NAMALWA (cell line): ENCODE measurements at regions not wholly inside any gene's neighbourhood (a gene's known extent, or its start where the extent isn't known, plus 50 kb on each side); places are given as distances from the start of the nearest gene placed in this dataset.

ENCODE experiments used
- DNase-seq: peaks from one replicate; pipeline ENCODE4 v3.0.0-alpha.2; 2015; ENCODE audit warnings: low spot score

DNA sequence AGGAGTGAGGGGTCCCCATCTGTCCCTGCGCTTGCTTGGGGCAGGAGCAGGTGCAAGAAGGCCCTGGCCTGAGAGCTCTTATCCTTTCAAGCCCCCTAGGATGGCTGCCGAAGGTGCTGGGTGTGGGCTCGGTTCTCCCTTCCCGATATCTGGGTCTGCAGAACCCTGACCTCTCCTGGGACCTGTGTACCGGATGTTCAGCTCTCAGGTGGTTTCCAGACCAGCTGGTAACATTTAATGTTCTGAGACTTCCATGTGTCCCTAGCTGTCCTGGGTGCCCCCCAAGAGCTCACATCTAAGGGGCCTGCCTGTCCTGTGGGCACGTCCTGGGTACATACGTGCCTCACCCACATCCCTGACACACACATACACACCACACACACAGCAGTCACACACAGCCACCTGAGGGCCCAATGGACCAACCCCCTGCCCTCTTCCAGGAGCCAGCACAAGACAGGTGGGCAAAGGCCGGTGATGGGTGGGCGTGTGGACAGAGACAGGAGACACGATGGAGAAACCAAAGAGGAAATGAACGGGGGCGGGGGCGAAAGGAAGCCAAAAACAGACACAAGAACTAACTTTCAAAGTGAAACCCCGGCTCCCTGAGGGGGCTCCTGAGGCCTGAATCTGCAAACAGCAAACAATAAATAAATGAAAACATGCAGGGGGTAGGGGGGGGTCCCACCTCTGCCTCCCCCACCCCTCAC lies 124.3 kb downstream of the PTPRS start:
- no peak for DNase-seq

DNA sequence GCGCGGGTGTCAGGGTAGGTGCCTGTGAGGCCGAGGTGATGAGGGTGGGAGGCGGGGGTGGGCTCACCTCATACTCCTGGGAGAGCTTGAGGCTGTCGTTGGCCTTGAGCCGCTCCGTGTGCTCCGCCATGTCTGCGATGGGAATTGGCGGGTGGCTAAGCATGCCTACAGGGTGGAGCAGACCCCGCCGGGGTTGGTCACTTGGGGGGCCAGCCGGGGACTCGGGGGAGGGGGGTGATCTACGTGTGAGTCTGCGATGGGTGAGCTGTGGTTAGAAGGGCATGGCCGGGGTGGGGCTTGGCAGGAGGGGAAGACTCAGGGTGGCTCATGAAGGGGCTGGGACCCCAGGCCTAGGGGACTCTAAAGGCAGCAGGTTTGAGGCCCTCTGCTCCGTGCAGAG lies 125.2 kb downstream of the PTPRS start:
- no peak for DNase-seq

- no peak for DNase-seq
These were observed 125.7 kb downstream of the PTPRS start for GRCh38 chr19:5214902-5215301.

GRCh38 chr19:5214371-5214770 lies 126.2 kb downstream of the PTPRS start:
- no peak for DNase-seq

DNA sequence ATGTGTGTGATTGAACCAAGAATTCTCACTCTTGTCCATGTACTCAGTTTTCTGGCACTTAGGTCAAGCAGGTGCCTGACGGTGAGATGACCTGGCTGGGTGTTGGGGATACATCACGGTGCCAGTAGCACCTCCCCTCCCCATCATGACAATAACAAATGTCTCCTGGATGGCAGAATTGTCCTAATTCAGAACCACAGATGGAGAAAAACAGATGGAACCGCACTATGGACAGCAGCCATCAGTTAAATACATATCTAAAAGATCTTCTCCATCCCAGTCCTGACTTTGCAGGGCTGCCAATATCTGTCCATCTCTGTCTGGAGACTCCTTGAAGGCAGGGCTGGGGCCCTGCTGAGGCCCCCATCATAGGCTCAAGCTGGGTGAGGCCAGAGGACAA lies 126.9 kb downstream of the PTPRS start:
- no peak for DNase-seq

DNA sequence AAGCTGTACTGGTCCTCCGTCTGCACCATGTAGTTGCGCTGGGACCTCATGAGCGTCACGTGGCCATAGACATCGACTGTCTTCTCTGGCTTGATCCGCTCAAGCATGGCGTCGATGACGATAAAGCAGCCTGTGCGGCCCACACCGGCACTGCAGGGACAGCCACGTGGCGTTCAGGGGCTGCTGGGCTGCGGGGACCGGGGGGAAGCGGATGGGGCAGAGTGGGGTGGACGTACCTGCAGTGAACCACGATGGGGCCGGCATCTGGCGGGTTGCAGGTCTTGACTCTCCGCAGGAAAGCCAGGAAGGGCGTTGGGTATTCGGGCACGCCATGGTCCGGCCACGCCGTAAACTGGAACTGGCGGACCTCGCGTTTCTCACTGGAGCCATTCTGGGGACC lies 128.5 kb downstream of the PTPRS start:
- no peak for DNase-seq

- no peak for DNase-seq
These were observed 129.3 kb downstream of the PTPRS start for GRCh38 chr19:5211217-5211822.

DNA sequence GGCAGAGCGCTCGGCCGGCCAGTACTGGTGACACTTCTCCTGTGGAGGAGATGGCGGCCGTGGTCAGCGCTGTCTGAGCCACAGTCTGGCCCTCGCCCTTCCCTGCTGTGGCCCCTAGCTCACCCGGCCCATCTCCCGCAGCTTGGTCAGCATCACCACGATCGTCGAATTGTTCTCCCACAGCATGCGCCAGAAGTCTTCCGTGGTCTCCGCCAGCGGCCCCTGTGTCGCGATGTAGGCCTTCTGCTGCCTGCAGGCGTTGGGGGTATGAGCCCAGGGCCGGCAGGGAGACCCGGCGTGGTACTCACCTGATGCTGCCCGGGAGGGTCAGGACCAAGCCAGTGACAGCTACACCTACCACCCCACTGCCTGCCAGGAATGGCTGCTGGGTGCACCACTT lies 130.1 kb downstream of the PTPRS start:
- no peak for DNase-seq

DNA sequence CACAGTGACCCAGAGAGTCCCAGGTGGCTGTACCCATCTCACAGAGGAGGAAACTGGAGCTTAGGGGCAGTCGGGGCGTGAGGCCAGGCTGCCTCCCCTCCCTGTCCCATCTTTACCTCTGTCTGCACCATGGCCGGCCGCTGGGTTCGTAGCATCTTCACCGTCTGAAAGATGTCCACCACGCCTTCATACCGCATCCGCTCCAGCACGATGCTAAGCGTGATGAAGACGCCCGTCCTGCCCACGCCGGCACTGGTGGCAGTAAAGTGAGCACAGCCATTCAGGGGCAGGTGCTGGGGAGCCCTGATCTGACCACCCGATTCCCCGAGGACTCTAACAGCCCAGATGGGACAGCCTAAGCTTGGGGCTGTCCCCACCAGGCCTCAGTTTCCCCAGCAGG lies 132.8 kb downstream of the PTPRS start:
- DNase-seq, result no peak

DNA sequence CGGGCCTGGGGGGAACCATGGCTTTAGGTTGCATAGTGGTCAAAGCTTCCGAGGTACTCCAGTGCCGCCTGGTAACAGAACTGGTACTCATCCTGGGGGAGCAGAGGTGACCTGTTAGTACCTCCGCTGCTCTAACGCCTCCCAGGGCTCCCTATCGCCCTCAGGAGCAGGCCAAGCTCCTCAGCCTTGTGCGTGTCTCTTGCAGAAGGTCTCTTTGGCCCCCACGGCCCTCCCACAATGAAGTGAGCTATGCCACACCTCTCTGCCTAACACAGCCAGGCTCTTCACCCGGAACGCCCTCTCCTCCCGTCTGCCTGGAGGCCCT lies 133.9 kb downstream of the PTPRS start:
- DNase-seq, result no peak

DNA sequence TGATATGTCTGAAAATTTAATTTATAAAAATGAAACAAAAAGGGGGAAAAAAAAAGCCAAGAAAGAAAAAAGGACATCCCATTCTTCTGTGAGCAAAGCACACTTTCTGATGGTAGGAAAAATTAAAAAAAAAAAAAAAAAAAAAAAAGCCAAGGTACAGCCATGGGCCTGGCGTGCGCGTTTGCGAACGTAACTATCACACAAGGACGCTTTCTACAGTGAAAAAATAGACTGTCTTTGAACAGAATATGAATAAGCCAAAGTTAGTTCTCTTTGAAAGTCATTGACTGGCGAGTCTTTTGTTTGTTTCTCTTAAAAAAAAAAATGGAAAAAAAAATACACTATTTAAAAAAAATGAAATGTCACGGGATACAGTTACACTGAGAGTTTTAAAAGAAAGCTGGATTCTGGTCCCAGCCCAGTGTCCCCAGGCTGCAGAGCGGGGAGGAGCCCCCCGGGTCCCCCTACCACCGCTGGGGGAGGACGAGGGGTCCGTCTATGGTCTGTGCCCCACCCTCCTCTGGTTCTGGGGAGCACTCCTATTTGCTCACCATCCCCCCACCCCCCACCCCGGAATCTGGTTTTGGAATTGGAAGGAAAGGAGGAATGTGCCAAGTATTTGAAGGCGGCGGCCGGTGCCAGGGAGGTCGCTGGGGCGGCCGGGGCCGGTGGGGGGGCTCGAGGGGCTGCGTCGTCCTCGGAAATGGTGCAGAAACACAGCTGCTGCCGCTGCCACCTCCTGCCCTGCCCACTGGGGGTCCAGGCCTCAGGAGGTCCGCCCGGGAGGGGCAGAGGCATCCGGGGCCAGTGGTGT lies 134.5 kb downstream of the PTPRS start:
- DNase-seq, result no peak

GRCh38 chr19:5205381-5205780 lies 135.2 kb downstream of the PTPRS start:
- no peak for DNase-seq

DNA sequence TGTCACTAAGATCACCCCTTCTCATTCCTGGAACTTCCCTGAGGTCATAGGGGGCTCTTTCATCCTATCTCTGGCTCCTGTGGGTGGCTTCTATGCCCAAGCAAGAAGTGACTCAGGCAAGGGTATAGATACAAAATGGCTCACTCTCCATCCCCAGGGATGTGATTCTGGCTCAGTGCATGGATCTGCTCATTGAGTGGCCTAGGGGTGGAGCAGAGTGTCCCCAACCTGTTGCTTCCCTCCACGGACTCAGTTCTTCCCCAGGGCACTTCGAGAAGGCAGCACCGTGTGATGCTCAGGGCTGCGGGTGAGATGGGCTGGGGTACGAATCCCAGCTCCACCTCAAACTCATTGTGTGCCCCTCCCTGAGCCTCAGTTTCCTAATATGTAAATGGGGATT lies 136.4 kb downstream of the PTPRS start:
- no peak for DNase-seq
